Colonic mucosa (tissue), 4 donors: ENCODE measurements at regions not wholly inside any gene's neighbourhood (a gene's known extent, or its start where the extent isn't known, plus 50 kb on each side); places are given as distances from the start of the nearest gene placed in this dataset.

Experiments
- DNase-seq: peaks from one replicate; pipeline ENCODE4 v3.0.0-alpha.2; 2020
- H3K27ac ChIP-seq: fragments of 200-600 bp; one replicate; pipeline ENCODE4 v1.8.0; 2021
- H3K27me3 ChIP-seq: fragments of 200-600 bp; one replicate; pipeline ENCODE4 v1.8.0; 2021
- H3K36me3 ChIP-seq: fragments of 200-600 bp; one replicate; pipeline ENCODE4 v1.8.0; 2021
- H3K4me1 ChIP-seq: fragments of 200-600 bp; one replicate; pipeline ENCODE4 v1.8.0; 2021; ENCODE audit warnings: mild to moderate bottlenecking
- H3K4me3 ChIP-seq: fragments of 200-600 bp; one replicate; pipeline ENCODE4 v1.8.0; 2021
- H3K9ac ChIP-seq, 2 donors: one replicate each; pipeline ENCODE4 v1.7.0; 2013; ENCODE audit warnings: control low read depth in 2 of 2, low read depth in 2 of 2, low read length in 2 of 2
- H3K9me3 ChIP-seq: fragments of 200-600 bp; one replicate; pipeline ENCODE4 v1.8.0; 2021
- intact Hi-C: fragments of 100-400 bp; cut with DNase I; formaldehyde crosslinking; loops from one replicate; pipeline ENCODE4 v1.14.1; 2022
- TF ChIP-seq, protein P1 (sequence below): fragments of 200-600 bp; IDR thresholded peaks from one replicate; pipeline ENCODE4 v1.8.0; 2022; ENCODE audit warnings: antibody characterized with exemption, mild to moderate bottlenecking
- donor health status: healthy.
- donor health status: DM: no; HTN: no; CAD: no.
- donor health status: DM: no; HTN: no; CAD: no.

DNA sequence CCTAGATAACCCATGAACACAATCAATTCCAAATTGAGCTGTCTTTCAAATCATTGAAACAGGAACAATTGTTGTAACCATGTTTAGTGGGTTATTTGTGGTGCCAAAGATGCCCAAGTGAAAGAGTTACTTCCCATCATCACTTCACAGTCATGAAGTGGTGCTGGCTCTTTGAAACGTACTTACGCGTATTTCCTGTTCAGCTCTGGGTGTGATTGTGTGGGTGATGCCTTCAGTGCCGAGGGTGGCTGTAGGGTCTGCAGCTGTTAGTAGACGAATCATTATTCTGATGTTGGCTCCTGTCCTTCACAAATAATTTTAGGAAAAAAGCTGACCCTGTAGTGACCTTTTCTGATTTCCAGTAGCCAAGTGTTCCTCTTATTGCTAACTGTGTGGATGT is 323.1 kb upstream of the KIAA1217 start:
- H3K27ac ChIP-seq: no peak overlapping the region
- no peak overlapping the region for H3K9ac ChIP-seq
- DNase-seq: no peak
- no peak overlapping the region for H3K4me3 ChIP-seq
- no peaks in the 10 kb centered on the region for H3K36me3 ChIP-seq
- H3K27me3 ChIP-seq: no peaks in the 10 kb centered on the region
- intact Hi-C loops: no loop called here
- H3K9me3 ChIP-seq: no peaks in the 10 kb centered on the region
- H3K4me1 ChIP-seq: no peaks in the 10 kb centered on the region
- TF ChIP-seq, protein P1, sequence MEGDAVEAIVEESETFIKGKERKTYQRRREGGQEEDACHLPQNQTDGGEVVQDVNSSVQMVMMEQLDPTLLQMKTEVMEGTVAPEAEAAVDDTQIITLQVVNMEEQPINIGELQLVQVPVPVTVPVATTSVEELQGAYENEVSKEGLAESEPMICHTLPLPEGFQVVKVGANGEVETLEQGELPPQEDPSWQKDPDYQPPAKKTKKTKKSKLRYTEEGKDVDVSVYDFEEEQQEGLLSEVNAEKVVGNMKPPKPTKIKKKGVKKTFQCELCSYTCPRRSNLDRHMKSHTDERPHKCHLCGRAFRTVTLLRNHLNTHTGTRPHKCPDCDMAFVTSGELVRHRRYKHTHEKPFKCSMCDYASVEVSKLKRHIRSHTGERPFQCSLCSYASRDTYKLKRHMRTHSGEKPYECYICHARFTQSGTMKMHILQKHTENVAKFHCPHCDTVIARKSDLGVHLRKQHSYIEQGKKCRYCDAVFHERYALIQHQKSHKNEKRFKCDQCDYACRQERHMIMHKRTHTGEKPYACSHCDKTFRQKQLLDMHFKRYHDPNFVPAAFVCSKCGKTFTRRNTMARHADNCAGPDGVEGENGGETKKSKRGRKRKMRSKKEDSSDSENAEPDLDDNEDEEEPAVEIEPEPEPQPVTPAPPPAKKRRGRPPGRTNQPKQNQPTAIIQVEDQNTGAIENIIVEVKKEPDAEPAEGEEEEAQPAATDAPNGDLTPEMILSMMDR: no peak

DNA sequence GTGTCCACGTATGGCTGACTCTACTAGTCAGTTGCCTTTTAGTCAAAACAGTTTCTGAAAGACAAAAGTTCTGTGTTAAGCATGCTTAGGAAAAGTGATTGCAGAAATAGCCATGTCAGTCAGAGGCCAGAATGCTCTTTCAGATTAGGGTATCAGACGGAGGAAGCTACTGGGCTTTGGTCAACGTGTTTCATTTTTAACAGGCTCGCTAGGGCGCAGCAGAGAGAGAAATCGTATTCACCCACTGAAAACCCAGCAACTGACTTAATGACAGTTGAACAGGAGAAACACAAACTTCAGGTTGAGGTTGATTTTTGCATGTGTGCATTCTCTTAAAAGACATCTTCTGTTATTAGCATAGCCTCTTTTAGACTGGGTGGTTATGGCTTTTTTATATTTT is 322.6 kb upstream of the KIAA1217 start:
- TF ChIP-seq, protein P1: no peak

DNA sequence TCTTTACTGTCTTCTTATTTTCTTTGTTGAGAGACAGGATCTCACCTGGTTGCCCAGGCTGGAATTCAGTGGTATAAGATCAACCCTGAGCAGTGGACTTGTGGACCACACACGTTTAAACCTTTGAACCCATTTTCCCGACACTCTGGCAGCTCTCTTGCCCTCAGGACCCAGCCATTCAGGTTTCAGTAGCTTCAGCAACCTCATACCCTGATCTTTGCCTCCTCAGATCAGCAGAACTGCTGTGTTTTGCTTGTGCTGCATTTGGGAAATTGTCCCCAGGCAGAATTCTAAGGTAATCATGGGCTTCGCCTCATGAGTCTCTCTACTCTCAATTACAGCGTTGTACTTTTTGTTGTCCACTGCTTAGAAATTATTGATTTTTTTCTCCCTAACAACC is 317.6 kb upstream of the KIAA1217 start:
- H3K27me3 ChIP-seq: no peaks in the 10 kb centered on the region
- H3K9me3 ChIP-seq: no peaks in the 10 kb centered on the region
- H3K9ac ChIP-seq: no peak overlapping the region
- no peaks in the 10 kb centered on the region for H3K36me3 ChIP-seq
- no peaks in the 10 kb centered on the region for H3K4me1 ChIP-seq
- no peak for DNase-seq
- intact Hi-C loops: no loop called here
- H3K4me3 ChIP-seq: no peak overlapping the region
- TF ChIP-seq, protein P1: no peak
- no peak overlapping the region for H3K27ac ChIP-seq

More for the DNA sequence above, 322.6 kb upstream of the KIAA1217 start:
- intact Hi-C loops: no loop called here
- H3K9me3 ChIP-seq: no peaks in the 10 kb centered on the region
- no peaks in the 10 kb centered on the region for H3K36me3 ChIP-seq
- no peaks in the 10 kb centered on the region for H3K27me3 ChIP-seq
- no peaks in the 10 kb centered on the region for H3K4me1 ChIP-seq
- DNase-seq: no peak
- no peak overlapping the region for H3K9ac ChIP-seq
- H3K27ac ChIP-seq: no peak overlapping the region
- no peak overlapping the region for H3K4me3 ChIP-seq

- TF ChIP-seq, protein P1: no peak
- intact Hi-C loops: no loop called here
- H3K4me3 ChIP-seq: no peak overlapping the region
- no peak overlapping the region for H3K9ac ChIP-seq
- no peak for DNase-seq
- no peaks in the 10 kb centered on the region for H3K4me1 ChIP-seq
- no peaks in the 10 kb centered on the region for H3K27me3 ChIP-seq
- no peak overlapping the region for H3K27ac ChIP-seq
- H3K9me3 ChIP-seq: no peaks in the 10 kb centered on the region
- no peaks in the 10 kb centered on the region for H3K36me3 ChIP-seq
Measured at GRCh38 chr10:23892296-23892695, 316.6 kb upstream of the KIAA1217 start.

DNA sequence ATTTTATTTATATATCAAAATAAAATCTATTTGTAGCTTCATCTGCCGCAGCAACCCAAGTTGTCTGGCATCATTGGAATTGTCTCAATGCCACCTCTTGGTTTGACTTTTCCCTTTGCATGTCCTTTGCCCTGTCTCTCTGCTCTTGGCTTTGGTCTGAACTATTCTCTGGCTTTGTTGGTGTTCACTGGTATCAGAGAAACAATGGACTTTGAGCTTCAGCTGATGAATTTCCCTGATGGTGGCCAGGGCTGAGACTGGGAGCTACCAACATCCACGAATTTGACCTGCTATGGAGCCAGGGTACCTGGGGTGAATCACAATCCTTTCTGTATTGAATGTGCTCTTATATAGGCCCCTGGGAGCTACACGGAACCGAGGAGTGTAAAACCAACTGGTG is 311.7 kb upstream of the KIAA1217 start:
- H3K9ac ChIP-seq: no peak overlapping the region
- no peaks in the 10 kb centered on the region for H3K4me1 ChIP-seq
- H3K9me3 ChIP-seq: no peaks in the 10 kb centered on the region
- H3K27ac ChIP-seq: no peak overlapping the region
- H3K4me3 ChIP-seq: no peak overlapping the region
- H3K36me3 ChIP-seq: no peaks in the 10 kb centered on the region
- H3K27me3 ChIP-seq: no peaks in the 10 kb centered on the region
- intact Hi-C loops: no loop called here
- TF ChIP-seq, protein P1: no peak
- DNase-seq: no peak

- no peaks in the 10 kb centered on the region for H3K27me3 ChIP-seq
- no peaks in the 10 kb centered on the region for H3K9me3 ChIP-seq
- TF ChIP-seq, protein P1: no peak
- no peak overlapping the region for H3K4me3 ChIP-seq
- no peak overlapping the region for H3K27ac ChIP-seq
- intact Hi-C loops: no loop called here
- H3K36me3 ChIP-seq: no peaks in the 10 kb centered on the region
- no peak overlapping the region for H3K9ac ChIP-seq
- H3K4me1 ChIP-seq: no peaks in the 10 kb centered on the region
- no peak for DNase-seq
Measured at GRCh38 chr10:23897861-23898260, 311.1 kb upstream of the KIAA1217 start.
